ENCODE measurements at regions not wholly inside any gene's neighbourhood (a gene's known extent, or its start where the extent isn't known, plus 50 kb on each side); places are given as distances from the start of the nearest gene placed in this dataset.

GRCh38 chr20:57022306-57022705 lies 244.1 kb downstream of the BMP7 start:
- Histone ChIP-seq H3K27me3 (ENCODE audit: insufficient read depth, low read length) (peaks cover 8% of the 10 kb centered on the region; the same call in 1 of the 2 replicates), H3K4me1 (ENCODE audit: control insufficient read depth, insufficient read depth, low read length, unreplicated experiment) (no peaks in the 10 kb centered on the region), H3K27ac (ENCODE audit: low read depth, low read length) (no peak overlapping the region), H3K4me3 (ENCODE audit: low read depth, low read length) (no peak overlapping the region), H3K36me3 (ENCODE audit: insufficient read depth, low read length) (no peaks in the 10 kb centered on the region), H2AFZ (ENCODE audit: low read length, unreplicated experiment) (no peak overlapping the region), H3K79me2 (ENCODE audit: control insufficient read depth, insufficient read depth, low read length, unreplicated experiment) (no peaks in the 10 kb centered on the region)

- Histone ChIP-seq H3K27ac (ENCODE audit: low read depth, low read length) (no peak overlapping the region), H3K4me3 (ENCODE audit: low read depth, low read length) (no peak overlapping the region), H2AFZ (ENCODE audit: low read length, unreplicated experiment) (no peak overlapping the region), H3K36me3 (ENCODE audit: insufficient read depth, low read length) (no peaks in the 10 kb centered on the region), H3K27me3 (ENCODE audit: insufficient read depth, low read length) (peaks cover 8% of the 10 kb centered on the region), H3K4me1 (ENCODE audit: control insufficient read depth, insufficient read depth, low read length, unreplicated experiment) (no peaks in the 10 kb centered on the region), H3K79me2 (ENCODE audit: control insufficient read depth, insufficient read depth, low read length, unreplicated experiment) (no peaks in the 10 kb centered on the region)
Observed at GRCh38 chr20:57023007-57023406, 243.4 kb downstream of the BMP7 start.

- H3K27me3 ChIP-seq (ENCODE audit: insufficient read depth, low read length) = peaks cover 8% of the 10 kb centered on the region
- H3K4me3 ChIP-seq (ENCODE audit: low read depth, low read length) = no peak overlapping the region
- no peaks in the 10 kb centered on the region for H3K36me3 ChIP-seq (ENCODE audit: insufficient read depth, low read length)
- no peaks in the 10 kb centered on the region for H3K4me1 ChIP-seq (ENCODE audit: control insufficient read depth, insufficient read depth, low read length, unreplicated experiment)
- no peaks in the 10 kb centered on the region for H3K79me2 ChIP-seq (ENCODE audit: control insufficient read depth, insufficient read depth, low read length, unreplicated experiment)
- no peak overlapping the region for H3K27ac ChIP-seq (ENCODE audit: low read depth, low read length)
- no peak overlapping the region for H2AFZ ChIP-seq (ENCODE audit: low read length, unreplicated experiment)
Observed at GRCh38 chr20:57023997-57024396, 242.4 kb downstream of the BMP7 start.

GRCh38 chr20:57024849-57025248 lies 241.6 kb downstream of the BMP7 start:
- Histone ChIP-seq H3K4me3 (ENCODE audit: low read depth, low read length) (no peak overlapping the region), H3K27me3 (ENCODE audit: insufficient read depth, low read length) (peaks cover 8% of the 10 kb centered on the region), H3K79me2 (ENCODE audit: control insufficient read depth, insufficient read depth, low read length, unreplicated experiment) (no peaks in the 10 kb centered on the region), H2AFZ (ENCODE audit: low read length, unreplicated experiment) (no peak overlapping the region), H3K36me3 (ENCODE audit: insufficient read depth, low read length) (no peaks in the 10 kb centered on the region), H3K4me1 (ENCODE audit: control insufficient read depth, insufficient read depth, low read length, unreplicated experiment) (no peaks in the 10 kb centered on the region), H3K27ac (ENCODE audit: low read depth, low read length) (no peak overlapping the region)

- no peaks in the 10 kb centered on the region for H3K79me2 ChIP-seq (ENCODE audit: control insufficient read depth, insufficient read depth, low read length, unreplicated experiment)
- no peaks in the 10 kb centered on the region for H3K4me1 ChIP-seq (ENCODE audit: control insufficient read depth, insufficient read depth, low read length, unreplicated experiment)
- no peaks in the 10 kb centered on the region for H3K36me3 ChIP-seq (ENCODE audit: insufficient read depth, low read length)
- peaks cover 8% of the 10 kb centered on the region for H3K27me3 ChIP-seq (ENCODE audit: insufficient read depth, low read length)
- H3K4me3 ChIP-seq (ENCODE audit: low read depth, low read length) = no peak overlapping the region
- no peak overlapping the region for H3K27ac ChIP-seq (ENCODE audit: low read depth, low read length)
- no peak overlapping the region for H2AFZ ChIP-seq (ENCODE audit: low read length, unreplicated experiment)
Observed at GRCh38 chr20:57025261-57025660, 241.2 kb downstream of the BMP7 start.

- H3K36me3 ChIP-seq (ENCODE audit: insufficient read depth, low read length) = no peaks in the 10 kb centered on the region
- H3K4me1 ChIP-seq (ENCODE audit: control insufficient read depth, insufficient read depth, low read length, unreplicated experiment) = no peaks in the 10 kb centered on the region
- H3K27ac ChIP-seq (ENCODE audit: low read depth, low read length) = no peak overlapping the region
- H3K27me3 ChIP-seq (ENCODE audit: insufficient read depth, low read length) = peaks cover 5% of the 10 kb centered on the region
- no peak overlapping the region for H2AFZ ChIP-seq (ENCODE audit: low read length, unreplicated experiment)
- H3K79me2 ChIP-seq (ENCODE audit: control insufficient read depth, insufficient read depth, low read length, unreplicated experiment) = no peaks in the 10 kb centered on the region
- no peak overlapping the region for H3K4me3 ChIP-seq (ENCODE audit: low read depth, low read length)
Observed at GRCh38 chr20:57025666-57026224, 240.7 kb downstream of the BMP7 start.

GRCh38 chr20:57027777-57028176 lies 238.7 kb downstream of the BMP7 start:
- no peaks in the 10 kb centered on the region for H3K79me2 ChIP-seq (ENCODE audit: control insufficient read depth, insufficient read depth, low read length, unreplicated experiment)
- no peaks in the 10 kb centered on the region for H3K36me3 ChIP-seq (ENCODE audit: insufficient read depth, low read length)
- H3K4me1 ChIP-seq (ENCODE audit: control insufficient read depth, insufficient read depth, low read length, unreplicated experiment) = no peaks in the 10 kb centered on the region
- H3K4me3 ChIP-seq (ENCODE audit: low read depth, low read length) = no peak overlapping the region
- no peak overlapping the region for H2AFZ ChIP-seq (ENCODE audit: low read length, unreplicated experiment)
- no peaks in the 10 kb centered on the region; the same call in 1 of the 2 replicates for H3K27me3 ChIP-seq (ENCODE audit: insufficient read depth, low read length)
- H3K27ac ChIP-seq (ENCODE audit: low read depth, low read length) = no peak overlapping the region

- Histone ChIP-seq H3K27ac (ENCODE audit: low read depth, low read length) (no peak overlapping the region), H3K36me3 (ENCODE audit: insufficient read depth, low read length) (no peaks in the 10 kb centered on the region), H3K79me2 (ENCODE audit: control insufficient read depth, insufficient read depth, low read length, unreplicated experiment) (no peaks in the 10 kb centered on the region), H3K4me3 (ENCODE audit: low read depth, low read length) (no peak overlapping the region), H3K27me3 (ENCODE audit: insufficient read depth, low read length) (no peaks in the 10 kb centered on the region; the same call in 1 of the 2 replicates), H2AFZ (ENCODE audit: low read length, unreplicated experiment) (no peak overlapping the region), H3K4me1 (ENCODE audit: control insufficient read depth, insufficient read depth, low read length, unreplicated experiment) (no peaks in the 10 kb centered on the region)
Observed at GRCh38 chr20:57030611-57031600, 235.5 kb downstream of the BMP7 start.

GRCh38 chr20:57031867-57032355 lies 234.5 kb downstream of the BMP7 start:
- Histone ChIP-seq H3K27ac (ENCODE audit: low read depth, low read length) (no peak overlapping the region), H3K4me1 (ENCODE audit: control insufficient read depth, insufficient read depth, low read length, unreplicated experiment) (no peaks in the 10 kb centered on the region), H3K79me2 (ENCODE audit: control insufficient read depth, insufficient read depth, low read length, unreplicated experiment) (no peaks in the 10 kb centered on the region), H3K27me3 (ENCODE audit: insufficient read depth, low read length) (no peaks in the 10 kb centered on the region; the same call in 1 of the 2 replicates), H3K4me3 (ENCODE audit: low read depth, low read length) (no peak overlapping the region), H2AFZ (ENCODE audit: low read length, unreplicated experiment) (no peak overlapping the region), H3K36me3 (ENCODE audit: insufficient read depth, low read length) (no peaks in the 10 kb centered on the region)

GRCh38 chr20:57032847-57033246 lies 233.6 kb downstream of the BMP7 start:
- Histone ChIP-seq H3K27me3 (ENCODE audit: insufficient read depth, low read length) (no peaks in the 10 kb centered on the region), H3K79me2 (ENCODE audit: control insufficient read depth, insufficient read depth, low read length, unreplicated experiment) (no peaks in the 10 kb centered on the region), H2AFZ (ENCODE audit: low read length, unreplicated experiment) (no peak overlapping the region), H3K4me1 (ENCODE audit: control insufficient read depth, insufficient read depth, low read length, unreplicated experiment) (no peaks in the 10 kb centered on the region), H3K4me3 (ENCODE audit: low read depth, low read length) (no peak overlapping the region), H3K27ac (ENCODE audit: low read depth, low read length) (no peak overlapping the region), H3K36me3 (ENCODE audit: insufficient read depth, low read length) (no peaks in the 10 kb centered on the region)

Measured in ACC112 (cell line).